ENCODE measurements at regions not wholly inside any gene's neighbourhood (a gene's known extent, or its start where the extent isn't known, plus 50 kb on each side); places are given as distances from the start of the nearest gene placed in this dataset.

- Histone ChIP-seq H3K4me1 (no peaks in the 10 kb centered on the region), H3K4me3 (no peak overlapping the region), H3K27me3 (ENCODE audit: low read depth) (peaks cover 22% of the 10 kb centered on the region), H3K9me3 (replicated peaks) (no peaks in the 10 kb centered on the region), H3K36me3 (no peaks in the 10 kb centered on the region), H3K27ac (replicated peaks) (no peak overlapping the region)
- DNase-seq = no peak
- intact Hi-C loops (cut with micrococcal nuclease) = no loop called here
- TF ChIP-seq CTCF (IDR thresholded peaks at IDR 0.05; ENCODE audit: borderline replicate concordance) = no peak
Measured at GRCh38 chr6:88535306-88535705, 369.2 kb upstream of the CNR1 start.

GRCh38 chr6:88532241-88532860 is 366.2 kb upstream of the CNR1 start:
- peaks cover 19% of the 10 kb centered on the region for H3K27me3 ChIP-seq (ENCODE audit: low read depth)
- H3K4me1 ChIP-seq = no peaks in the 10 kb centered on the region
- no peak for TF ChIP-seq CTCF (IDR thresholded peaks at IDR 0.05; ENCODE audit: borderline replicate concordance)
- DNase-seq = no peak
- intact Hi-C loops (cut with micrococcal nuclease) = no loop called here
- H3K27ac ChIP-seq (replicated peaks) = no peak overlapping the region
- no peak overlapping the region for H3K4me3 ChIP-seq
- no peaks in the 10 kb centered on the region for H3K9me3 ChIP-seq (replicated peaks)
- no peaks in the 10 kb centered on the region for H3K36me3 ChIP-seq

- Histone ChIP-seq H3K4me3 (no peak overlapping the region), H3K27ac (replicated peaks) (no peak overlapping the region), H3K27me3 (ENCODE audit: low read depth) (peaks cover 9% of the 10 kb centered on the region), H3K36me3 (no peaks in the 10 kb centered on the region), H3K9me3 (replicated peaks) (no peaks in the 10 kb centered on the region), H3K4me1 (no peaks in the 10 kb centered on the region)
- no peak for TF ChIP-seq CTCF (IDR thresholded peaks at IDR 0.05; ENCODE audit: borderline replicate concordance)
- intact Hi-C loops (cut with micrococcal nuclease) = no loop called here
- DNase-seq = no peak
Measured at GRCh38 chr6:88529726-88530125, 363.6 kb upstream of the CNR1 start.

- H3K4me3 ChIP-seq = no peak overlapping the region
- no peak overlapping the region for H3K27ac ChIP-seq (replicated peaks)
- H3K36me3 ChIP-seq = no peaks in the 10 kb centered on the region
- no peaks in the 10 kb centered on the region for H3K27me3 ChIP-seq (ENCODE audit: low read depth)
- TF ChIP-seq CTCF (IDR thresholded peaks at IDR 0.05; ENCODE audit: borderline replicate concordance) = no peak
- DNase-seq = no peak
- no peaks in the 10 kb centered on the region for H3K4me1 ChIP-seq
- intact Hi-C loops (cut with micrococcal nuclease) = no loop called here
- peaks cover 4% of the 10 kb centered on the region for H3K9me3 ChIP-seq (replicated peaks)
Measured at GRCh38 chr6:88520445-88520844, 354.3 kb upstream of the CNR1 start.

GRCh38 chr6:88520017-88520338 is 353.8 kb upstream of the CNR1 start:
- Histone ChIP-seq H3K27me3 (ENCODE audit: low read depth) (no peaks in the 10 kb centered on the region), H3K4me1 (no peaks in the 10 kb centered on the region), H3K4me3 (no peak overlapping the region), H3K36me3 (no peaks in the 10 kb centered on the region), H3K27ac (replicated peaks) (no peak overlapping the region), H3K9me3 (replicated peaks) (peaks cover 4% of the 10 kb centered on the region)
- DNase-seq = no peak
- no peak for TF ChIP-seq CTCF (IDR thresholded peaks at IDR 0.05; ENCODE audit: borderline replicate concordance)
- intact Hi-C loops (cut with micrococcal nuclease) = no loop called here

All from left ventricle myocardium inferior (tissue), 1 donor.